ENCODE measurements at regions not wholly inside any gene's neighbourhood (a gene's known extent, or its start where the extent isn't known, plus 50 kb on each side); places are given as distances from the start of the nearest gene placed in this dataset.

DNA sequence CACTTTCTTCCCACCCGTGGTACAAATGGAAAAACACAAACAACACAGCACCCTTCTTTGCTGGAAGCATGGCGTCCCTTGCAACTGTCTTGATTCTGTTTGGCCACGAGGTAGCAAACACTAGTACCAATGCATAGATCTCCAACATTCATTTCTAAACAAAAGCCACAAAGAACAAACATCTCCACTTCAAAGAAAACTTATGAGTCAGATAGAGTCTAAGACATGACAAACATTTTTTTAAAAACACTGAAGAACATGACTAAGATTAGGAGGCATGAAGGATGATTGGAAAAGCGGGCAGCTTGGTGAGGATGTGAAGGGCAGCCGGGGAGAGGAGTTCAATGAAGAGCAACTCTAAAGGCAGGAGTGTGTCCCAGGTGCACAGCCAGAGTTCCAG lies 197.6 kb upstream of the FAM9B start:
- TF ChIP-seq, protein P1, sequence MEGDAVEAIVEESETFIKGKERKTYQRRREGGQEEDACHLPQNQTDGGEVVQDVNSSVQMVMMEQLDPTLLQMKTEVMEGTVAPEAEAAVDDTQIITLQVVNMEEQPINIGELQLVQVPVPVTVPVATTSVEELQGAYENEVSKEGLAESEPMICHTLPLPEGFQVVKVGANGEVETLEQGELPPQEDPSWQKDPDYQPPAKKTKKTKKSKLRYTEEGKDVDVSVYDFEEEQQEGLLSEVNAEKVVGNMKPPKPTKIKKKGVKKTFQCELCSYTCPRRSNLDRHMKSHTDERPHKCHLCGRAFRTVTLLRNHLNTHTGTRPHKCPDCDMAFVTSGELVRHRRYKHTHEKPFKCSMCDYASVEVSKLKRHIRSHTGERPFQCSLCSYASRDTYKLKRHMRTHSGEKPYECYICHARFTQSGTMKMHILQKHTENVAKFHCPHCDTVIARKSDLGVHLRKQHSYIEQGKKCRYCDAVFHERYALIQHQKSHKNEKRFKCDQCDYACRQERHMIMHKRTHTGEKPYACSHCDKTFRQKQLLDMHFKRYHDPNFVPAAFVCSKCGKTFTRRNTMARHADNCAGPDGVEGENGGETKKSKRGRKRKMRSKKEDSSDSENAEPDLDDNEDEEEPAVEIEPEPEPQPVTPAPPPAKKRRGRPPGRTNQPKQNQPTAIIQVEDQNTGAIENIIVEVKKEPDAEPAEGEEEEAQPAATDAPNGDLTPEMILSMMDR (IDR thresholded peaks at IDR 0.05; ENCODE audit: borderline replicate concordance, extremely low read depth, low read length, poor library complexity, severe bottlenecking) = no peak
- no peak for TF ChIP-seq EZH2 (IDR thresholded peaks at IDR 0.05; ENCODE audit: borderline replicate concordance, low read depth, low read length, severe bottlenecking)
